GM21367 (cell line): ENCODE measurements at regions not wholly inside any gene's neighbourhood (a gene's known extent, or its start where the extent isn't known, plus 50 kb on each side); places are given as distances from the start of the nearest gene placed in this dataset.

Source experiments
- ATAC-seq: cut with Tn5 transposase; IDR thresholded peaks from one replicate; pipeline ENCODE4 v1.9.1; 2021; ENCODE audit not compliant: unreplicated experiment

DNA sequence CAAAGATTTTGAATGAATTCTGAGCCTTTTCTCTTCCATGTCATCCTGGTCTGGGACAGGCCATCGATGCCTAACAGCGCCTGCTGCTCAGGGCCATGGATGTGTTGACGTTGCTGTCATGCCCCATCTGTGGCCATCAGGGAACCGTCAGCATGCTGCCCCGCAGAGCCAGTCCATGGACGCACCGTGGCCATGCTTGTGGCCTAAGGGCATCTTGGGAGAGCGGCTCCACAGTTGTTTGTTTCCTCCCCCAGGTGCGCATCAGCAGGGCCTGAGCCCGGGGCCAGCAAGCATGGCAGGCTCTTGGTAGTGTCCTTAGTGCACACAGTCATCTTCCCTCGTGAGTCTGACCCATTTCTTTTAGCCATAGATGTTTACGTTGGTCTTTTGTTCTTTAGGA is 142.7 kb downstream of the VAPA start:
- no peak for ATAC-seq

DNA sequence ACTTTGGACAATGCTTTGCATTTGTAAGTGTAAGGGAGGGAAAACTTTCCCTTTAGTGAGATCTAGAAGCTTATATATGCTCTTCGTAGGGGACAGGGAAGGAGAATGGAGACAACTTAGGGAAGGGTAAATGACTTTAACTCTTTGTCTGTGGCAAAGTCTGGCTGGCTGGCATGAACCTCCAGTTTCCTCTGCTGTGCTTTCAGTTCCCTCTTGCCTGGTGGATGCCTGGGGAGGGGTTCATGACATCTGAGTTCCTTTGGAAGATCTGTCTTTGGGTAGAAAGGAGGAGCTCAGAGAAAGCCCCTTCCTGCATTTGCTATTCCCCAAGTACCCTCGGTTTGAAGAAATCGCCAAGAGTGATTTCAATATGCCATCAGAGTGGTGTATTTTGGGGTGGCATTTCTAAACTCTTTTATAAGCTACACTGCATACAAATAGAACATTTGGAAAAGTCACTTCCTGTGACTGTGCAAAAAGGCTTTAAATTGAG is 143.6 kb downstream of the VAPA start:
- no peak for ATAC-seq

GRCh38 chr18:10057894-10058791 is 144.3 kb downstream of the VAPA start:
- ATAC-seq: no peak

DNA sequence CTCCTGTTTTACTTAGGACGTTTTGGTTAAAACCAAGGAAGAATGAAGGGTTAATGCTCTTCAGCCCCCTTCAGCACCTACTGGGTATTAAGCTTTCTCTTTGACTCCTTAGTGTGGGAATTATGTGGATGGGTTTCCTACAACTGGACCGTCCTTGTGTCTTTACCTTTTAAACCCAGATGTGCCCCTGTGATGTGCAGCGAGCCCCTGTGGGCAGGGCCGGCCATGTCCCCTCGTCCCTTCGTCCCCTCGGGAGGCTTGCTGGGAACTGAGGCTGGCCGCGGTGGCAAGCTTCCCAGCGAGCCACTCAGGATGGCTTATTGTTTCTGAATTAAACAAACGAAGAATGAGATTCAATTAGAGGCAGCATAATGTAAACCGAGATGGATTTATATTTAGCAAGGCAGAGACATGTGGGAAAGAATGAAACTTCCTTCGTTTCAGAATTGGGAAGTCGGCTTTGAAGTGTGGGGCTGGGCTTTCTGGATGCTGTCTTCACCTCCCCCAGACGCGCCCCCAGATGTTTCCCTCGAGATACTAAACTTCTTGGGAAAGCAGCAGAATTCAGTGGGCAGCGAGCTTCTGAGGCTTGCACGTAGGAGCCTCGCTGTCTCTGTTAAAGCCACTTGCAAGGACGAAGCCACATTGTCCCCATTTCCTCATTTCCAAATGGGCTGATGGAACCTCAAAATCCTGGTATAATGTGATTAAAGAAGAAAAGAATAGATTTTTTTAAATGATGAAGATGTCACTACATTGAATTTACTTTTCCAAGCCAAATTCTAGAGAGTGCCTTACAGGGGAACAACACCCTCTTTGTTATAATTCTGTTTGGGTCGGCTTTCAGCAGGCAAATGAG is 146.0 kb downstream of the VAPA start:
- ATAC-seq: no peak

DNA sequence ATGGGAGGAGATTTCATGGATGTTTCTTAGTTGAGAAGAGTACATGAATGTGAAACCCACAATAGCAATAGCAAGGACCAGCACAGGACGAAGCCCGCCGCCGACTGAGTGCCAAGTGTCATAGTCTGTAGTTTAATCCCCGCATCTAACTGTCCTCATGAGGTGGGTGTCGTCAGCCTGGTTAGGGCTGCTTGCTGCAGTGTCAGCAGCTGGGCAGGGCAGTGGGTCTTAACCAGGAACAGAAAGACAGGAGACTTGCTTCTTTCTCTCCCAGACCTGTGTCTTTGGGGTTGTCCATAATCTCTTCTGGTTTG is 146.6 kb downstream of the VAPA start:
- no peak for ATAC-seq

DNA sequence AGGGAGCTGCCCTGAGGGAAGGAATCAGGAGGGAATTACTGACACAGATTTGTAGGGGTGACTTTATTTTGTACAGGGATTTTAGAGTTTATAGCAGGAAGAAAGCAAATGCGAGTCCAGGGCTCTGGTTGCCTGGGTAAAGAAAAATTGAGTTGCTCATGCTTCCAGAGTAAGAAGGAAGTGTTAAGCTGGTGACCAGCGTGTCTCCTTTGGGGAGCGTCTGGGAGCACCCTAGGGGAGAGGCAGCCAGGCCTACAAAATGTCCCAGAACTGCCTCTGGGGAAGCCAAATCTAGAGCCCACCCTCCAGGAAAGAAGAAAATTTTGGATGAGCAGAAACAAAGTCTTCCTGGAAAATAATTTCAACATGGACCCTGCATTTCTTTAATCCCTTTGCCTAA is 147.0 kb downstream of the VAPA start:
- ATAC-seq: no peak

DNA sequence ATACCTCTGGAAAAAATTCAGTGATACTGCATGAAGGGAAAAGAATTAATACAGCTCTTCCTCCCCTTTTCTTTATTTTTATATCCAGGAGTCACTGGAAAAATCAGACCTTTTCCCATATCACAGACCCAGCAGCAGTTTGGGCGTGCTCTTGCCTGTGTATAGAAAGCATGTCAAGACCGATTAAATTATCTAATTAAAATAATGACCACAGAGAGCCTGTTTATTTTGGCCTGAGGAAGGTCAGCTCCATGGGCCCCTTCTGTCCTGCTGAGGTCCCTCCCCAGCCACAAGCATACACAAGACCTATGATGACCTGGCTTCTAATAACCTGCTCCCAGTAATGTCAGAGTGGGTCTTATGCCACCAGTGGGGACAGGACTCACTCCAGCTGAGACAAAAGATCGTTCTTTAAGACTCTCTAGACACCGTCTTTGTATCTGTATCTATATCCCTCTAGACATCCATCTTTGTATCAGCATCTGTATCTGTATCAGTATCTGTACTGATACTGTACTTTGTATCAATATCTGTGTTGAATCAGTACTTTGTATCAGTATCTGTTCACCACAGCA is 147.8 kb downstream of the VAPA start:
- ATAC-seq: no peak

- no peak for ATAC-seq
These were observed 148.8 kb downstream of the VAPA start for GRCh38 chr18:10062302-10063300.

DNA sequence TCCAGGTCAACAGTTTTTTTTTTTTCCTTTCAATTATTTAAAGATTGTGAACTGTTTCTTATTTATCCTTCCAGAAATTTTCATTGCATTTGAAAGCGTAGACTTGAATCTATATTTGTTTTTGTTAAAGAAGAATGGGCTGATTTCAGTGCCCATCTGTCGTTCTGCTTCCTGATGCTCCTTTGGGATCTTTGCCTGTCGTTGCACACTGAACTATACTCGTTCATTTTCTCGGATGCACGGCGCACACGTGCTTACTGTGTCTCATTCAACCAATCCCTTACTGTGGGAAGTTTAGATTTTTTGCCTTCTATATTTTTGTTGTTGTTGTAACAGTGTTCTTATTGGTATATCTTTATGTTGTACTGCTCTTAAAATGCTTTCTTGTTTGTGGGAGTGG is 149.7 kb downstream of the VAPA start:
- no peak for ATAC-seq

DNA sequence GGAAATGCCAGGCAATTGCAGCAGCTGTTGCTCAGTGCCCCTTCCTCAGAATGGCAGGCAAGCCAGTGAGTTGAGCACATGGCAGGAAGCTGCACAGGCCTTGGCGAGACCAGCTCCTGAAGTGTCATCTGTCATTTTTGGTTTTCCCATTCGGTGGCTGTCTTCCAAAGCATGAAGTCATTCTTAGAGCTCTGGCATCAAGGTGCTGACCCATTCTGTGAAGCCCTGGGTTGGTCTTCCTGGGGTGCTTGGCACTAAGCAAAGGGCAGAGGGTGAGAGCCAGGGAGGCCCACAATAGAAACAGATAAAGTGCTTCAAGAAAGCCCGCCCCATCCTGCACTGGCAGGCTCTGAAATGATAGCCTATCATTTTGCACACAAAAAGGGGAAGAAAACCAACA is 150.5 kb downstream of the VAPA start:
- ATAC-seq: no peak

- no peak for ATAC-seq
These were observed 151.5 kb downstream of the VAPA start for GRCh38 chr18:10065296-10065695.

DNA sequence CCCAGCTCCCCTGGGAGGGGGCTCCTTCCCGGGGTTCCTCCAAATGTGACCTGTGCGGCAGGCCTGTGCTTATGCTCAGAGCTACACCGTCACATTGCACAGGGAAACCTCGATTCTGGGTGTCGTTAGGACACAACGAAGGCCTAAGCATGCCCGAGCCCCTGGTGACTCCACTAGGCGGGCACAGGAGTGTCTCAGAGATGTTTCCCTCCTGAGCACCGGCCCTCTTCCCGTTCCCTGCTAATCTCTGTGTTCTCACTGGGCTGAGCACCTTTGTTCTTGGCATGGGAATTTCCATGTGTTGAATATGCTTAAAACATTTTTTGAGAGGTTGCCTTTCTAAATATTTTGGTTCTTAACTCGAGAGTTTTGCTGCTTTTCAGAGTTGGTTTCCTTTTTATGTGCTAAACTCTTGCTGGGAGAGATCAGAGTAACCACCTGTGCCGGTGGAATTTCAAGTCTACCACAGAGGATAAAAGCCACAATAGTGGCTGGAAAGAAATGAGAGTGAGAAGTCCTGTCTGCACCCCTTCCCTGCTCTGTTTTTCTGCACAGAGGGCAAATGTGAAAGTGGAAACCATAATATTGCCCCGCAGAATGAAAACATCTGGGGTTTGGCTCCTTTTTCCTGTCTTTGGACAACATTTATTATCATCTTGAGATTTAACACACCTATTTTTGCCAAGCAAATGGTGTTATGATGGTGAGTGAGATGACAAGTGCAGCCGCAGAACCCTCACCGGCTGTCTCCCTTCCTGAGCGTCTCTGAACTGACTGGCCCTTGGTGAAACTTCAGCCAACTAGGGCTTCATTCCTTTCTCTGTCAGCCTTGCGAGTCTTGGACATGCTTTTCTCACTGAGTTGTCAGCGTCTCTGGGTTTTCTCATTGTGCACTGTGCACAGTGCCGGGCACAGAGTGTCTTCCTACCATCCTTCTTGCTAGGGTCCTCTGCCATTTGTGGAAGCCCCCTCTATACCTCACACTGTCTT is 154.1 kb downstream of the VAPA start:
- ATAC-seq: no peak

DNA sequence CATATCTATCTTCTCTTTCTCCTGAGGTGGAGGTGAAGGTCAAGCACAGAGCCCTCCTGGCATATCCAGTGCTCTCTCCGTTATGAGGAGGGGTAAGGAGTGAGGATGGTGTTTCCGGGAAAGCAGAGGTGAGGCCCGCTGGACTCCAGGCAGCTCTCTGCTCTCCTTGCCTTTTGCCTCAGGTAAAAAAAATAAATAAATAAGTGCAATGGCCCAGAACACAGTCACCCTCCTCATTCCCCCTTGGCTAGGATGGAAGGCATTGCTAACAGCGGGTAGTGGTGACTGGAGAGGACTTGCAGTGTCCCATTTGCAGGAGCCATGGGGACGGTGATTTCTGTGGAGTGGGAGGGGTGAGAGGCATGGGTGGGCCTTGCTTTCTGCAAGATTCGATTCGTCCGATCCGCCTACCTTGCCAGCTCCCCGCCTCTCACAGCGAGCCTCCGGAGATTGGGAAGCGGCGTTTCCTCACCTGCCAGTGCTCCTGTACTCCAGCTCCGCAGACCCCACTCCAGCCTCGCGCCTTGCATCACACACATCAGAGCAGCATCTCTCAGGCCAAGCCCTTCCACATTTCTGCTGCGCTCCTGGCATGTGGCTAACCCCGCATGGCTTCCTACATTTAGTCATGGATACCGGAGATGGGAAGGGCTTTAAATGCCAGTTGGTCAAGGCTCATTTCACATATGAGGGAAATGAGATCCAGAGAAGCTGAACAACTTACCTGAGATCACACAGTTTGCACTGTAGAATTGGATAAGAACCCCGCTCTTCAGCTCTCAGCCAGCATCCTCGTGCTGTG is 155.2 kb downstream of the VAPA start:
- no peak for ATAC-seq

- no peak for ATAC-seq
These were observed 156.8 kb downstream of the VAPA start for GRCh38 chr18:10070561-10071000.

DNA sequence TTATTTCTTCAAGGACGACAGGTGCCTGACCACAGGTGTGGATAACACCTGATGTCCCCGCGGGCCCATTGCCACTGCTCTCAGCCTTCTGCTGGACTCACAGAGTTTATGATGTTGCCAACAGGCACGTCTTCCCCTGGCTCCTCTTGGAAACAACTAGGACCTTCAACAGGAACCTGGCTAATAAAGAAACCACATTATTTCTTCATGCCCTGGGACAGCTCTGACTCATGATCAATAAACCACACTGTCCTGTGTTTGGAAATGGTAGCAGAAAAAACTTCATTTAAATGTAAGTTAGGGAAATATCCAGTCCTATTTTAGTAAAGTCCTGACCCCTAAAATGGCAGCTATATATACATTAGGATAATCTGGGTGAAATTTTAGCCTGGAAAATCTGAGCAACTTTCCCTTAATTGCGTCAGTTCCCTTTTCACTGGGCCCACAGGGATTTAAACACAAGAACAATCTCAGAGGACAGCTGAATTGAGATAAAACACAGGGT is 158.9 kb downstream of the VAPA start:
- no peak for ATAC-seq

DNA sequence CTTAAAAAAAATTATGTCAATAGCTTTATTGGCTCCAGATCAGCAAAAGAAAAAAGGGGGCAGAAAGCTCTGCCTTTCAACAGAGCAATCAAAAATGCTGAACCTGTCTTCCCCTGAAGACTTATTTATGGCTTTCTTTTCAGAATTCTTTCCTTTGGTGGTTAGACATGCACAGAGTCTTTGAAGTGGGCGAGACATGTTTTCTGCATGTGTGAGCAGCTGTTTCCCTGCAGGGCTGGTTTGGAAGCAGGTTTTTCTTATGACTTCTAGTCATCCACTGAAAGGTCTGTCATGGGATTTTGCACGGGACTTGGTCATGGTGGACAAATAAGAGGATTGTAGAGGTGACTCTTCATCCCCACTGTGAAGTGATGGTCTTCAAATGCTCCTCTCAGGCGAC is 160.3 kb downstream of the VAPA start:
- ATAC-seq: no peak

- no peak for ATAC-seq
These were observed 160.9 kb downstream of the VAPA start for GRCh38 chr18:10074728-10075127.

- no peak for ATAC-seq
These were observed 162.8 kb downstream of the VAPA start for GRCh38 chr18:10076502-10077030.
